Stomach (tissue), 8 donors: ENCODE measurements at regions not wholly inside any gene's neighbourhood (a gene's known extent, or its start where the extent isn't known, plus 50 kb on each side); places are given as distances from the start of the nearest gene placed in this dataset.
A peak's percentile ranks its signal among the peaks of the same experiment; 100 is the strongest.

ENCODE experiments used
- DNase-seq, 2 donors: peaks; one replicate each; pipeline versions ENCODE4 v3.0.0 to v3.0.0-alpha.2; 2013 to 2019
- H3K27ac ChIP-seq, 5 donors: fragments of 200-600 bp in 4 of 5; sonication (generic) in 4 of 5; one replicate each; pipeline ENCODE4 v1.5.1; 2013 to 2019; ENCODE audit warnings: mild to moderate bottlenecking in 1 of 5, moderate library complexity in 1 of 5
- H3K27me3 ChIP-seq, 3 donors: fragments of 200-600 bp; sonication (generic); one replicate each; pipeline ENCODE4 v1.5.1; 2017 to 2019; ENCODE audit warnings: mixed run types in 1 of 3
- H3K36me3 ChIP-seq, 4 donors: fragments of 200-600 bp; sonication (generic); 1 replicate in 3 of 4; 2 replicates in 1 of 4; pipeline ENCODE4 v1.5.1; 2016 to 2019
- H3K4me1 ChIP-seq, 4 donors: fragments of 200-600 bp; sonication (generic); one replicate each; pipeline ENCODE4 v1.5.1; 2016 to 2019
- H3K4me3 ChIP-seq, 4 donors: fragments of 200-600 bp; sonication (generic) in 3 of 4; one replicate each; pipeline ENCODE4 v1.5.1; 2016 to 2019; ENCODE audit warnings: mild to moderate bottlenecking in 1 of 4
- H3K9me3 ChIP-seq, 4 donors: fragments of 200-600 bp; sonication (generic); one replicate each; pipeline ENCODE4 v1.5.1; 2016 to 2019
- CTCF ChIP-seq, 7 experiments: fragments of 450-650 bp in 4 of 7; fragments of 200-600 bp in 3 of 7; sonication (generic) in 3 of 7; IDR thresholded peaks; one replicate each; pipeline ENCODE4 v1.5.1; 2016 to 2019; ENCODE audit warnings: antibody characterized with exemption in 7 of 7, control low read depth in 2 of 7, mild to moderate bottlenecking in 1 of 7
- EP300 ChIP-seq: sonication (generic); formaldehyde crosslinking; IDR thresholded peaks from one replicate; pipeline ENCODE4 v1.6.1; 2017; ENCODE audit warnings: antibody characterized with exemption
- POLR2A ChIP-seq, 4 donors: fragments of 450-650 bp; IDR thresholded peaks; one replicate each; pipeline ENCODE4 v1.6.1; 2016; ENCODE audit warnings: antibody characterized with exemption in 4 of 4, control low read depth in 2 of 4, mild to moderate bottlenecking in 1 of 4, moderate library complexity in 1 of 4
- POLR2AphosphoS5 ChIP-seq, 3 donors: sonication (generic); formaldehyde crosslinking; IDR thresholded peaks; one replicate each; pipeline ENCODE4 v1.6.1; 2016; ENCODE audit warnings: antibody characterized with exemption in 3 of 3
- WGBS, 5 donors: extraction: QIAGEN DNeasy Blood & Tissue Kit in 3 of 5; methylation state at CpG; one replicate each; pipeline versions ENCODE4 v1.1.5 to v1.1.7; 2013 to 2018; 5-methylcytosine and 5-hydroxymethylcytosine counted together
- intact Hi-C: fragments of 100-400 bp; cut with DNase I; formaldehyde crosslinking; loops from one replicate; pipeline ENCODE4 v1.15.1; 2023; ENCODE audit warnings: low total_unique reads
- donor health status: healthy with polysubstance abuse.
- donor health status: Bipolar disorder and iron deficiency.
- donor health status: healthy.

GRCh38 chr14:65838565-65838964, 426.0 kb downstream of the FUT8 start:
- Histone ChIP-seq H3K9me3 (no peaks in the 10 kb centered on the region), H3K27me3 (no peaks in the 10 kb centered on the region), H3K36me3 (no peaks in the 10 kb centered on the region), H3K27ac (no peak overlapping the region), H3K4me1 (peaks cover 0 to 10% (median 4%) of the 10 kb centered on the region in 4 donors), H3K4me3 (no peak overlapping the region)
- intact Hi-C loops = no loop called here
- TF ChIP-seq POLR2AphosphoS5 (IDR thresholded peaks at IDR 0.05) = no peak
- no peak for TF ChIP-seq POLR2A (IDR thresholded peaks at IDR 0.05)
- no peak for TF ChIP-seq EP300
- TF ChIP-seq CTCF (IDR thresholded peaks at IDR 0.05) = no peak
- DNase-seq = no peak
- WGBS, 5 donors = 85 to 91% (median 89%) methylated on average over 5 of the region's 5 CpGs

GRCh38 chr14:65840118-65840751, 427.7 kb downstream of the FUT8 start:
- no peaks in the 10 kb centered on the region for H3K9me3 ChIP-seq
- H3K27ac ChIP-seq = no peak overlapping the region
- H3K4me3 ChIP-seq = no peak overlapping the region
- H3K36me3 ChIP-seq = no peaks in the 10 kb centered on the region
- no peaks in the 10 kb centered on the region for H3K27me3 ChIP-seq
- peaks cover 0 to 10% (median 4%) of the 10 kb centered on the region in 4 donors for H3K4me1 ChIP-seq
- intact Hi-C loops = no loop called here
- 55 to 76% (median 64%) methylated on average over 6 of the region's 6 CpGs for WGBS, 5 donors
- no peak for DNase-seq
- TF ChIP-seq CTCF (IDR thresholded peaks at IDR 0.05) = no peak
- TF ChIP-seq POLR2A (IDR thresholded peaks at IDR 0.05) = no peak
- no peak for TF ChIP-seq POLR2AphosphoS5 (IDR thresholded peaks at IDR 0.05)
- no peak for TF ChIP-seq EP300

GRCh38 chr14:65840786-65841185, 428.3 kb downstream of the FUT8 start:
- TF ChIP-seq CTCF (IDR thresholded peaks at IDR 0.05) (no peak), POLR2A (IDR thresholded peaks at IDR 0.05) (no peak), EP300 (no peak), POLR2AphosphoS5 (IDR thresholded peaks at IDR 0.05) (no peak)
- no peaks in the 10 kb centered on the region for H3K27me3 ChIP-seq
- H3K4me3 ChIP-seq = no peak overlapping the region
- no peaks in the 10 kb centered on the region for H3K9me3 ChIP-seq
- intact Hi-C loops = no loop called here
- no peak for DNase-seq
- no peaks in the 10 kb centered on the region for H3K36me3 ChIP-seq
- WGBS, 5 donors = 88 to 96% (median 93%) methylated on average over 1 of the region's 1 CpG; no CpG with 5 or more reads in 1 of the 5 donors
- no peak overlapping the region for H3K27ac ChIP-seq
- H3K4me1 ChIP-seq = peaks cover 0 to 10% (median 4%) of the 10 kb centered on the region in 4 donors

GRCh38 chr14:65846196-65846868, 433.8 kb downstream of the FUT8 start:
- intact Hi-C loops = no loop called here
- TF ChIP-seq EP300 (no peak), CTCF (IDR thresholded peaks at IDR 0.05) (no peak), POLR2A (IDR thresholded peaks at IDR 0.05) (no peak), POLR2AphosphoS5 (IDR thresholded peaks at IDR 0.05) (no peak)
- Histone ChIP-seq H3K27ac (peak overlapping the region in 2 of 5 donors; percentile 23 to 29), H3K4me1 (no peaks in the 10 kb centered on the region), H3K4me3 (no peak overlapping the region), H3K9me3 (no peaks in the 10 kb centered on the region), H3K36me3 (no peaks in the 10 kb centered on the region), H3K27me3 (no peaks in the 10 kb centered on the region)
- peak in 1 of 2 donors; percentile 51 for DNase-seq
- 84 to 93% (median 89%) methylated on average over 2 of the region's 2 CpGs for WGBS, 5 donors
